HT1080 (cell line): ENCODE measurements at regions not wholly inside any gene's neighbourhood (a gene's known extent, or its start where the extent isn't known, plus 50 kb on each side); places are given as distances from the start of the nearest gene placed in this dataset.
A peak's percentile ranks its signal among the peaks of the same experiment; 100 is the strongest.

Source experiments
- DNase-seq: peaks from one replicate; pipeline ENCODE4 v3.0.0-alpha.2; 2015; ENCODE audit warnings: low read depth

DNA sequence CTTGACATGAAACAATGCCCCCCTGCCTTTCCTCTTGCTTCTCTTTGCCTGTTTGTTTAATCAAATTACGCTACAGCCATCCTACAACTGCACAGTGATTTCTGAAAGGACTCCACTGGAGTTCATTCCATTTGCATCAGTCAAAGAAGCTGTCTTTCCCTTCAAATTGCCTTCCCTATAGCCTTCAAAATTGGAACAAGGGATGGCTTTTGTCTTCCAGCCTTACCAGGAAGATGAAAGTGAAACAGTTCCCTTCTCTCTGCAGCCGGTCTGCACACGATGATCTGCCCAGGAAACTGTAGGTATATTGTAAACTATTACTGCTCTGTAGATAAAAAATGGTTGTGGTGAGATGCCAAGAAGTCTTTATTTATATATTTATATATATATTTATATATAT lies 65.6 kb upstream of the ETS2 start:
- DNase-seq: no peak

DNA sequence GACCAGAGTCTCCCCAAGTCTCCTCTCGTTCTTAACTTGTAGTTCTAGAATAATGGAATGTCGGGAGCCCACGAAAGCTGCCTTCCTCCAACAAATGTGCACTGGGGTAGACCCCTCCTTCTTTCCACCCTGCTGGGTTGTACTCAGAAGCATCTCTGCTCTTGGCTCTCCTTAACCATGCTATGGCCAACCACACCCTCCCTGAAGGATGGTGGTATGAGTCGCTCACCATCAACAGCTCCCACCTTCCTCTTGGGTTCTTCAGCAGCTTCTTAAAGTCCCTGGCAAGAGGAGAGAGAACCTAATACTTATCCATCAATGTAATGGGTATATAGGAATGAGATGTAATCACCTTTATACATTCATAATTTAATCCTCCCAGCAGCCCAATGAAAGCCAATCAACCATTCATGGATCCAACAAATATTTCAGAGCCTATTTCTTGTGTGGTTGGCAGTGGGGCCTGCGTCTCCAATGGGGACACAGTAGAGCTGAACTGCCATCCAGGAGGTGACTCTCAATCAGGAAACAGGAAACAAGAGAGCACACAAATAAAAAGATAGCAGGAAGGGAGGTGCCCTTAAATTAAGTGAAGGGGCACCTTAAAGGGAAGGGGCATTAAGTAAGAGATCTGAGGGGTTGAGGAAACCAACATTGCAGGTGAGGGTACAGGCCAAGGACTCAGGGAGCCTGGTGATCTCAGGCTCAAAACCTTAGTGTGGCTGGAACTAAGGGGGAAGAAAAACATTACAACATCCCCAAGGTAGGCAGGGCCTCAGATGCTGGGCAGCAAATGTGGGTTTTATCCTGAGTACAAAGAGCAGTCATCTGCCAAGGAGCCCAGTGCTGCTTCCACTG lies 64.4 kb upstream of the ETS2 start:
- DNase-seq: peak; percentile 16

DNA sequence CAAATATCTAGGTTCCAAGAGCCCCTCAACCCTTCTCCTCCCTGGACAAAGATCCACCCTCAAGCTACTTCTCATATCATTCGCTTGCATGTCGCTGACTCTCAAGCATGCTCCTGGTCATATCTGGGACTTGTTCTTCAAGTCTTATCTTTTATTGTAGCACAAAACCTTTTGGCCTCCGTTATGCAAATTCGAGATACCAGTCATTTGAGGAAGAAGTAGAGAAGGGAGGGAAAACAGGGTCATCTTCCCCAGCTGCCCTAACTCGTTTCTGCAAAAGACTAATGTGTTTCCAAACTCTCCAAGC lies 63.8 kb upstream of the ETS2 start:
- no peak for DNase-seq

GRCh38 chr21:38742580-38743260 lies 63.0 kb upstream of the ETS2 start:
- DNase-seq: no peak

DNA sequence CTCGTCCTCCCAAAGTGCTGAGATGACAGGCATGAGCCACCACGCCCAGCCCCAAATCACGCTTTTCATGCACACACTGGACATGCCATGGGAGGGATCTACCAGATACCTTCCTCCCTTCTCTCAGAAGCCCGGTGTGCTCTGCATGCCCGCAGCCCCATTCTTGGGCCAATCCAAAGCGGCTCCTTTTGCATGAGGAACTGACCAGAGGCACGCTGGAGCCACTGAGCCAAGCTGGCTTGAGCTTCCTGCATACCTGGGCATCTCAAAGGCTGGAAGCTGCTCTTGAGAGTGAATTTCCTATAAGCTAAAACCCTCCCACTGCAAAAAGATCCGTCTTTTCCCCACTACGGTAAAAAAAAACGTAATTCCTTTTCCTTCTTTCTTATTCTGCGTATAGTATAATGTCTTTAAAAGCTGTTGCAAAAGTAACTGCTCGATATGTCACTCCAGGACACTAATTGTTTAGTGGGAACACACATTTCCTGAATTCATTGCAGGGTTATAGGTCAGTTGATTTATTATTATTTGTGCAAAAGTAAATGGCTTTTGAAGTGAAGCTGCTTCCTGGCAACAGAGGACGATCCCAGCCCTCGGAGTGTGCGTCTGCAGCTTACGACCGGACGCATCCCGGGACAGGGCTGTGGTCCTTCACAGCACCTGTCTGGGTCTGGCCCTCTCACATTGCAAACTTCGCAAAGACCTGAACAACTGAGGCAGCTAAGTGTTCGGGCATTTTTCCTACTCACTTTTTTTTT lies 61.8 kb upstream of the ETS2 start:
- no peak for DNase-seq

GRCh38 chr21:38744861-38745260 lies 60.9 kb upstream of the ETS2 start:
- DNase-seq: no peak

DNA sequence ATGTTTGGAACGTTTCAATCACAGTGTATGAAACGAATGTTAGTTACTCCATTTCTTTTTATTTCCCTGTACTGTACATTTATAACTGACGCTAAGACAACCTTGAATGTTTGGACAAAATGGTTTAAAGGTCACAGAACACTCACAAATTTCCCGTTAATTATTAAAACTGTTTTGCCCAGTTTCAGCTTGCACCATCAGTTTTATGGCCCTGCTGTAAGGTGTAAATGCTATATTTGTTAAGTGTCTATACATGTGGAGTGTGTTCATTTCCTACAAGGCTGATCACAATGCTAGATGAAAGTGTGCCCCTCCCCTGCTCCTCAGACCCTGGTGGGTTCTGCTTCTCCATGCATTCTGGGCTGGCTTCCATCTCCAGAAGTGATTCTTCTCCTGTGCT lies 57.9 kb upstream of the ETS2 start:
- no peak for DNase-seq

GRCh38 chr21:38751379-38752050 lies 54.2 kb upstream of the ETS2 start:
- no peak for DNase-seq

GRCh38 chr21:38752051-38752505 lies 53.7 kb upstream of the ETS2 start:
- DNase-seq: no peak

- DNase-seq: no peak
Observed at GRCh38 chr21:38753114-38753513, 52.6 kb upstream of the ETS2 start.

DNA sequence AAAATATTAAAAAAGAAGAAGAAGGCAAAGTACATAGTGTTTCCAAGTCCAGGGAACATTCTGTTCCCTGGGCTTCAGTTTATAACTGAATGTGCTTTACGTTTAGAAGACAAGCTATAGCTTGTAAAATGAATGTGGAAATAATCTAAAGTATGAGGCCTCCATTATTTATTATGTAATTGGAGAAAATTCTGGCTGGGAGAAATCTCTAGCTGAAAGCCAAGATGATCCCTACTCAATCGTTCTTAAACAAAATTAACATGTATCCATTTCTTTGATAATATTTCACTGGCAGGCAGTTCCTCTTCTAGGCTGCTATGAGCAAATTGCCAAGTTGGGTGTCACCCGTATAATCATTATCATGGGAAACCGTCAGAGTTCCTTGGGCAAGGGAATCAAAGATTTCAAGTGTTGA lies 52.2 kb upstream of the ETS2 start:
- no peak for DNase-seq
